ENCODE measurements at regions not wholly inside any gene's neighbourhood (a gene's known extent, or its start where the extent isn't known, plus 50 kb on each side); places are given as distances from the start of the nearest gene placed in this dataset.

- TF ChIP-seq YY1 (IDR thresholded peaks at IDR 0.05; ENCODE audit: low read depth): no peak
- TF ChIP-seq REST (IDR thresholded peaks at IDR 0.05; ENCODE audit: low read depth): no peak
- TF ChIP-seq TAF1 (IDR thresholded peaks at IDR 0.05; ENCODE audit: low read depth): no peak
- TF ChIP-seq TCF12 (IDR thresholded peaks at IDR 0.05; ENCODE audit: low read depth): no peak
- TF ChIP-seq EGR1 (IDR thresholded peaks at IDR 0.05): no peak
- TF ChIP-seq CREB1 (IDR thresholded peaks at IDR 0.05; ENCODE audit: low read depth): no peak
- TF ChIP-seq MAX (IDR thresholded peaks at IDR 0.05): no peak
- no peak for TF ChIP-seq TEAD4 (IDR thresholded peaks at IDR 0.05)
Measured at GRCh38 chr3:82055792-82056191, 294.3 kb upstream of the GBE1 start.

- TF ChIP-seq EP300 (IDR thresholded peaks at IDR 0.05; ENCODE audit: borderline replicate concordance) (no peak), USF1 (IDR thresholded peaks at IDR 0.05) (no peak), TEAD4 (IDR thresholded peaks at IDR 0.05) (no peak), MAX (IDR thresholded peaks at IDR 0.05) (no peak), NFIC (IDR thresholded peaks at IDR 0.05) (no peak), ZBTB7A (IDR thresholded peaks at IDR 0.05; ENCODE audit: low read depth) (no peak), YY1 (IDR thresholded peaks at IDR 0.05; ENCODE audit: low read depth) (no peak), CREB1 (IDR thresholded peaks at IDR 0.05; ENCODE audit: low read depth) (no peak), RAD21 (IDR thresholded peaks at IDR 0.05; ENCODE audit: low read depth) (no peak), CEBPB (IDR thresholded peaks at IDR 0.05) (no peak), TCF12 (IDR thresholded peaks at IDR 0.05; ENCODE audit: low read depth) (no peak), TAF1 (IDR thresholded peaks at IDR 0.05; ENCODE audit: low read depth) (no peak), EGR1 (IDR thresholded peaks at IDR 0.05) (no peak), FOXM1 (IDR thresholded peaks at IDR 0.05; ENCODE audit: borderline replicate concordance, low read depth) (no peak), REST (IDR thresholded peaks at IDR 0.05; ENCODE audit: low read depth) (no peak)
Measured at GRCh38 chr3:82054849-82055248, 293.4 kb upstream of the GBE1 start.

- TF ChIP-seq CEBPB (IDR thresholded peaks at IDR 0.05) (no peak), TEAD4 (IDR thresholded peaks at IDR 0.05) (no peak), EP300 (IDR thresholded peaks at IDR 0.05; ENCODE audit: borderline replicate concordance) (no peak), ZBTB7A (IDR thresholded peaks at IDR 0.05; ENCODE audit: low read depth) (no peak), MAX (IDR thresholded peaks at IDR 0.05) (no peak)
Measured at GRCh38 chr3:82053236-82053635, 291.8 kb upstream of the GBE1 start.

- TF ChIP-seq USF1 (IDR thresholded peaks at IDR 0.05): no peak
Measured at GRCh38 chr3:82050382-82050781, 288.9 kb upstream of the GBE1 start.

- TF ChIP-seq TEAD4 (IDR thresholded peaks at IDR 0.05) (no peak), NFIC (IDR thresholded peaks at IDR 0.05) (no peak), MAX (IDR thresholded peaks at IDR 0.05) (no peak), CEBPB (IDR thresholded peaks at IDR 0.05) (no peak), TCF12 (IDR thresholded peaks at IDR 0.05; ENCODE audit: low read depth) (no peak), USF1 (IDR thresholded peaks at IDR 0.05) (no peak), RAD21 (IDR thresholded peaks at IDR 0.05; ENCODE audit: low read depth) (no peak)
Measured at GRCh38 chr3:82048711-82049110, 287.3 kb upstream of the GBE1 start.

DNA sequence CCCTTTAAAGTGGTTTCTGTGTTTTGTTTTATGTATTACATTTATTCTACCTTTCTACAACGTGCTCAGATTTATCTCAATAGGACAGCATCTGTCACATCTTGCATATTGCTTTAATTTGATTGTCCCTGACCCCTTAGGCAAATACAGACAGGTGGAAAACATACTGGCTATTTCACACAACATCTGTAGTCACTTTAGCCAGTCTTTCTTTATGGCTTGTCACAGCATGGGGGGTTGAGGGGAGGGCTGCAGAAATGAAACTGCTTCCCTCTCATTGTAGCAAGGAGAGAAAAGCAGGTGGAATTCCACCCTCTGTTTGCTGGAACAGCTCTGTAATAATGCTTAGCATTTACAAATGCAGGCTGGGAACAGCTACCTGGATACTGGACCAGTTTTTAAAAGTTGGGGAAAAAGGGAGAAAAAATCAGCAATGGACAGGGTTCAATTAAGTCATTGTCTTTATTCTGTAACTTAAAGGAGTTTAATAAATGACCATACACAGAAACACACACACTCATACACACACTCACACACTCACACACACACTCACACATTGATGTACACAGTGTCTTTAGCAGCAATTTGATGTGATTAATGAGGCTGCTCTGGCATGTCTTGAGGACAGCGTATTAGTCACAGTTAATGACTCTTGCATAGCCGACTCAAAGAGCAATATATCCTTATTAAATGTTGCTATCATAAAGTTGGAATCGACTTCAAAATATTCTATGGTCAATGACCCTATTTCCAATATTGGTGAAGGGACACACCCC, 283.7 kb upstream of the GBE1 start:
- TF ChIP-seq TCF12 (IDR thresholded peaks at IDR 0.05; ENCODE audit: low read depth): no peak
- TF ChIP-seq REST (IDR thresholded peaks at IDR 0.05; ENCODE audit: low read depth): no peak
- no peak for TF ChIP-seq FOXM1 (IDR thresholded peaks at IDR 0.05; ENCODE audit: borderline replicate concordance, low read depth)
- TF ChIP-seq RAD21 (IDR thresholded peaks at IDR 0.05; ENCODE audit: low read depth): no peak
- no peak for TF ChIP-seq EGR1 (IDR thresholded peaks at IDR 0.05)
- no peak for TF ChIP-seq ZBTB7A (IDR thresholded peaks at IDR 0.05; ENCODE audit: low read depth)
- TF ChIP-seq TEAD4 (IDR thresholded peaks at IDR 0.05): no peak
- TF ChIP-seq CREB1 (IDR thresholded peaks at IDR 0.05; ENCODE audit: low read depth): no peak
- no peak for TF ChIP-seq MAX (IDR thresholded peaks at IDR 0.05)
- TF ChIP-seq EP300 (IDR thresholded peaks at IDR 0.05; ENCODE audit: borderline replicate concordance): no peak
- no peak for TF ChIP-seq TAF1 (IDR thresholded peaks at IDR 0.05; ENCODE audit: low read depth)
- TF ChIP-seq YY1 (IDR thresholded peaks at IDR 0.05; ENCODE audit: low read depth): no peak
- no peak for TF ChIP-seq USF1 (IDR thresholded peaks at IDR 0.05)
- no peak for TF ChIP-seq NFIC (IDR thresholded peaks at IDR 0.05)
